Common myeloid progenitor, CD34-positive (primary cell): ENCODE measurements at regions not wholly inside any gene's neighbourhood (a gene's known extent, or its start where the extent isn't known, plus 50 kb on each side); places are given as distances from the start of the nearest gene placed in this dataset.

Experiments
- CTCF ChIA-PET: fragments of 350-600 bp; sonication (Branson Sonifier 250); formaldehyde crosslinking; loops from one replicate; lab custom pipeline; 2021; ENCODE audit warnings: antibody characterized with exemption; lab: Charles Lee
- POLR2A ChIA-PET: fragments of 350-600 bp; sonication (Branson Sonifier 250); formaldehyde crosslinking; loops from one replicate; lab custom pipeline; 2021; ENCODE audit warnings: antibody characterized with exemption; lab: Charles Lee
- DNase-seq, 3 donors: peaks; one replicate each; pipeline versions ENCODE4 v3.0.0 to v3.0.0-alpha.2; 2013
- H3K27ac ChIP-seq, 2 experiments: 1 replicate in 1 of 2; 2 replicates in 1 of 2; pipeline ENCODE4 v1.7.0; 2013; ENCODE audit warnings: inconsistent platforms in 2 of 2, low read length in 2 of 2, mild to moderate bottlenecking in 2 of 2, low read depth in 1 of 2, moderate library complexity in 1 of 2; ENCODE audit not compliant: severe bottlenecking in 2 of 2, insufficient read depth in 1 of 2, poor library complexity in 1 of 2
- H3K27me3 ChIP-seq, 5 experiments: replicated peaks in 2 of 5; 1 replicate in 3 of 5; 2 replicates in 2 of 5; pipeline versions ENCODE4 v1.6.1 to v1.7.0; 2013; ENCODE audit warnings: low read length in 4 of 5, mild to moderate bottlenecking in 2 of 5, moderate library complexity in 2 of 5, inconsistent platforms in 1 of 5; ENCODE audit not compliant: insufficient read depth in 5 of 5, control insufficient read depth in 4 of 5
- H3K36me3 ChIP-seq, 4 experiments: 1 replicate in 2 of 4; 2 replicates in 2 of 4; pipeline versions ENCODE4 v1.6.1 to v1.7.0; 2013; ENCODE audit warnings: low read length in 3 of 4, control low read depth in 1 of 4, mild to moderate bottlenecking in 1 of 4; ENCODE audit not compliant: control insufficient read depth in 4 of 4, insufficient read depth in 4 of 4
- H3K4me1 ChIP-seq, 4 experiments: 1 replicate in 3 of 4; 2 replicates in 1 of 4; pipeline versions ENCODE4 v1.6.1 to v1.7.1; 2013; ENCODE audit warnings: low read length in 3 of 4, mild to moderate bottlenecking in 3 of 4, control low read depth in 1 of 4, inconsistent platforms in 1 of 4, moderate library complexity in 1 of 4; ENCODE audit not compliant: control insufficient read depth in 4 of 4, insufficient read depth in 4 of 4; ENCODE audit errors: control extremely low read depth in 1 of 4
- H3K4me3 ChIP-seq, 7 experiments: 1 replicate in 4 of 7; 2 replicates in 3 of 7; pipeline versions ENCODE4 v1.5.1 to v1.7.0; 2013; ENCODE audit warnings: mild to moderate bottlenecking in 7 of 7, low read length in 6 of 7, moderate library complexity in 6 of 7, inconsistent platforms in 2 of 7, low read depth in 2 of 7, control low read depth in 1 of 7; ENCODE audit not compliant: insufficient read depth in 4 of 7, control insufficient read depth in 1 of 7; ENCODE audit errors: extremely low read depth in 1 of 7
- H3K9me3 ChIP-seq, 5 experiments: 1 replicate in 4 of 5; 2 replicates in 1 of 5; pipeline versions ENCODE4 v1.6.1 to v1.7.1; 2013; ENCODE audit warnings: low read length in 4 of 5, mild to moderate bottlenecking in 2 of 5, inconsistent platforms in 1 of 5, low read depth in 1 of 5, moderate library complexity in 1 of 5; ENCODE audit not compliant: control insufficient read depth in 4 of 5, insufficient read depth in 2 of 5; ENCODE audit errors: control extremely low read depth in 1 of 5
- WGBS: methylation state at CpG from one replicate; pipeline ENCODE4 v1.1.5; 2013; ENCODE audit not compliant: insufficient coverage; 5-methylcytosine and 5-hydroxymethylcytosine counted together

GRCh38 chr3:80050826-80051601, 283.2 kb upstream of the ROBO1 start:
- Histone ChIP-seq H3K36me3 (no peaks in the 10 kb centered on the region), H3K9me3 (no peaks in the 10 kb centered on the region), H3K27ac (no peak overlapping the region), H3K4me3 (no peak overlapping the region), H3K27me3 (no peaks in the 10 kb centered on the region), H3K4me1 (no peaks in the 10 kb centered on the region)
- WGBS = 93% methylated on average over 28 of the region's 34 CpGs
- ChIA-PET POLR2A (no interaction called here), CTCF (no interaction called here)
- no peak for DNase-seq

- Histone ChIP-seq H3K4me3 (no peak overlapping the region), H3K36me3 (no peaks in the 10 kb centered on the region), H3K27ac (no peak overlapping the region), H3K9me3 (no peaks in the 10 kb centered on the region), H3K27me3 (no peaks in the 10 kb centered on the region), H3K4me1 (no peaks in the 10 kb centered on the region)
- no peak for DNase-seq
- CTCF ChIA-PET = interaction anchor here (1.4 kb wide), 1 partner anchor 9 kb away, joined by 3 read pairs; no protein-coding TSS in a partner anchor
- POLR2A ChIA-PET = no interaction called here
- WGBS = 91% methylated on average over 3 of the region's 4 CpGs
Observed at GRCh38 chr3:80043226-80043625, 275.4 kb upstream of the ROBO1 start.

- POLR2A ChIA-PET = no interaction called here
- H3K27me3 ChIP-seq = no peaks in the 10 kb centered on the region
- DNase-seq = no peak
- no peaks in the 10 kb centered on the region for H3K9me3 ChIP-seq
- no peak overlapping the region for H3K27ac ChIP-seq
- CTCF ChIA-PET = no interaction called here
- WGBS = 100% methylated on average over 1 of the region's 2 CpGs
- no peaks in the 10 kb centered on the region for H3K4me1 ChIP-seq
- H3K4me3 ChIP-seq = no peak overlapping the region
- H3K36me3 ChIP-seq = no peaks in the 10 kb centered on the region
Observed at GRCh38 chr3:80040067-80040466, 272.3 kb upstream of the ROBO1 start.

GRCh38 chr3:80036176-80036575, 268.4 kb upstream of the ROBO1 start:
- H3K4me1 ChIP-seq = no peaks in the 10 kb centered on the region
- DNase-seq = no peak
- no peak overlapping the region for H3K27ac ChIP-seq
- CTCF ChIA-PET = no interaction called here
- H3K4me3 ChIP-seq = no peak overlapping the region
- no peaks in the 10 kb centered on the region for H3K9me3 ChIP-seq
- no peaks in the 10 kb centered on the region for H3K27me3 ChIP-seq
- POLR2A ChIA-PET = no interaction called here
- H3K36me3 ChIP-seq = no peaks in the 10 kb centered on the region

GRCh38 chr3:80035021-80035420, 267.2 kb upstream of the ROBO1 start:
- Histone ChIP-seq H3K4me1 (no peaks in the 10 kb centered on the region), H3K36me3 (no peaks in the 10 kb centered on the region), H3K27me3 (no peaks in the 10 kb centered on the region), H3K9me3 (no peaks in the 10 kb centered on the region), H3K4me3 (no peak overlapping the region), H3K27ac (no peak overlapping the region)
- no peak for DNase-seq
- POLR2A ChIA-PET = no interaction called here
- 96% methylated on average over 5 of the region's 7 CpGs for WGBS
- CTCF ChIA-PET = no interaction called here

GRCh38 chr3:80023010-80023409, 255.2 kb upstream of the ROBO1 start:
- H3K4me1 ChIP-seq = no peaks in the 10 kb centered on the region
- WGBS = no CpG with 5 or more reads among the region's 2 CpGs
- DNase-seq = no peak
- POLR2A ChIA-PET = no interaction called here
- H3K4me3 ChIP-seq = no peak overlapping the region
- H3K9me3 ChIP-seq = no peaks in the 10 kb centered on the region
- CTCF ChIA-PET = interaction anchor here (0.5 kb wide), 1 partner anchor 55 kb away, joined by 3 read pairs; no protein-coding TSS in a partner anchor
- no peak overlapping the region for H3K27ac ChIP-seq
- no peaks in the 10 kb centered on the region for H3K27me3 ChIP-seq
- no peaks in the 10 kb centered on the region for H3K36me3 ChIP-seq

- Histone ChIP-seq H3K4me3 (no peak overlapping the region), H3K27me3 (no peaks in the 10 kb centered on the region), H3K36me3 (no peaks in the 10 kb centered on the region), H3K4me1 (no peaks in the 10 kb centered on the region), H3K27ac (no peak overlapping the region), H3K9me3 (no peaks in the 10 kb centered on the region)
- ChIA-PET POLR2A (no interaction called here), CTCF (no interaction called here)
- DNase-seq = no peak
Observed at GRCh38 chr3:80018375-80018774, 250.6 kb upstream of the ROBO1 start.
